ENCODE measurements at regions not wholly inside any gene's neighbourhood (a gene's known extent, or its start where the extent isn't known, plus 50 kb on each side); places are given as distances from the start of the nearest gene placed in this dataset.

DNA sequence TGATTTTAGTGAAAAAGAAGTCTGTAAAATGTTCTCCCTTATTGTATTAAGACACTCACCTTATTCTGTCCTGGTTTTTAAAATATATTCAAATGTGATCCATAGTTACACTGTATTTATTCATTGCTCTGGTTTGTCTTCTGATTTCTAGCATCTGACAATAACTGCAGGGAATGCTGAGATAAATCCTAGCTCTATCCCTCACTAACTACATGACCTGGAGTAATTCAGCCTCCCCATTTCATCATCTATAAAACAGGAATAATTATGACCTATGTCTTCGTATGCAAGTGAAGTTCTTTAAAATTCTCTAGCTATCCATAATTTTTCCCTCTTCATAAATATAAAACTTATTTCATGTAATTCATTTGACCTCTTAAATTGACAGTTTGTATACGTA lies 104.0 kb upstream of the ESRRG start (continued):
- no peak for TF ChIP-seq FIP1L1 (IDR thresholded peaks at IDR 0.05; ENCODE audit: low read depth, low read length, poor library complexity, severe bottlenecking)

DNA sequence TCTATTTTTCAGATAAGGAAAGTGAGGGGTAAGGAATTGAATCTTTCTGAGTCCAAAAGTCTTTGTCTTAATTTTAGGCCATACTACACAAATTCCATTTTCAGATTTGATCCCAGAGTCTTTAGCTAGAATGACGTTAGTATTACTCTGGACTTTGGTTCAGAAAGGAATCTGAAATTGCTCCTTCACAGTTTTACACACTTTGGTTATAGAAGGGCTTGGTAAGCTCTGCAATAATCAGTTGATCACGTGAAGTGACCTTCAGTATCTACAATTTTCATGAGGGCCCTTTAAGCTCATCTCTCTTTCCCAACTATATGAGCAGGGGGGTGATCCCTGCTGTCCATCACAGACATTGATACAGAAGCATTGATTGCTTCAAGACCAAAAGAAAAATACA lies 103.4 kb upstream of the ESRRG start:
- in situ Hi-C loops (cut with MboI): no loop called here
- ChIA-PET CTCF (ENCODE audit: low intra/inter-chr PET ratio) (no interaction called here), POLR2A (no interaction called here)
- no peak for DNase-seq (ENCODE audit: extremely low read depth in 1 of 4, low spot score in 3 of 4)
- WGBS (ENCODE audit: insufficient coverage, low coverage, missing lambda C conversion rate): 0% methylated on average over 2 of the region's 2 CpGs
- Histone ChIP-seq H3K79me2 (ENCODE audit: control insufficient read depth, insufficient read depth, low read length) (no peaks in the 10 kb centered on the region), H2AFZ (ENCODE audit: low read depth, low read length) (no peak overlapping the region), H3K9me3 (replicated peaks; ENCODE audit: control insufficient read depth, insufficient read depth, low read depth, low read length) (no peaks in the 10 kb centered on the region; the same call in 1 of the 2 replicates), H3K4me3 (no peak overlapping the region), H3K27me3 (ENCODE audit: control insufficient read depth in 2 of 2, insufficient read depth in 2 of 2, low read length in 2 of 2) (no peaks in the 10 kb centered on the region), H3K36me3 (ENCODE audit: control insufficient read depth, insufficient read depth, low read length) (no peaks in the 10 kb centered on the region), H3K9ac (ENCODE audit: insufficient read depth in 1 of 2, low read depth in 2 of 2, low read length in 2 of 2) (no peak overlapping the region), H3K4me2 (ENCODE audit: insufficient read depth, low read length) (no peak overlapping the region), H3K4me1 (replicated peaks in 1 of 2; ENCODE audit: control insufficient read depth in 2 of 2, insufficient read depth in 2 of 2, low read length in 2 of 2) (no peaks in the 10 kb centered on the region), H3K27ac (ENCODE audit: extremely low read depth, low read depth, low read length) (no peak overlapping the region), H4K20me1 (replicated peaks; ENCODE audit: control insufficient read depth, insufficient read depth, low read length) (no peaks in the 10 kb centered on the region), H3K9me1 (ENCODE audit: control insufficient read depth, insufficient read depth, low read length) (no peaks in the 10 kb centered on the region)
- ATAC-seq: no peak
- intact Hi-C loops (cut with micrococcal nuclease): no loop called here
- FAIRE-seq: no peak
- no TSS peak for BruUV-seq (replicated peaks)
- TF ChIP-seq ZNF324 (CRISPR knock-in tag; IDR thresholded peaks at IDR 0.05) (no peak), PML (IDR thresholded peaks at IDR 0.05; ENCODE audit: low read length) (no peak), PHF20 (IDR thresholded peaks at IDR 0.05; ENCODE audit: partially characterized antibody) (no peak), ZFX (CRISPR knock-in tag; IDR thresholded peaks at IDR 0.05) (no peak)
- TF ChIP-seq, protein P1, sequence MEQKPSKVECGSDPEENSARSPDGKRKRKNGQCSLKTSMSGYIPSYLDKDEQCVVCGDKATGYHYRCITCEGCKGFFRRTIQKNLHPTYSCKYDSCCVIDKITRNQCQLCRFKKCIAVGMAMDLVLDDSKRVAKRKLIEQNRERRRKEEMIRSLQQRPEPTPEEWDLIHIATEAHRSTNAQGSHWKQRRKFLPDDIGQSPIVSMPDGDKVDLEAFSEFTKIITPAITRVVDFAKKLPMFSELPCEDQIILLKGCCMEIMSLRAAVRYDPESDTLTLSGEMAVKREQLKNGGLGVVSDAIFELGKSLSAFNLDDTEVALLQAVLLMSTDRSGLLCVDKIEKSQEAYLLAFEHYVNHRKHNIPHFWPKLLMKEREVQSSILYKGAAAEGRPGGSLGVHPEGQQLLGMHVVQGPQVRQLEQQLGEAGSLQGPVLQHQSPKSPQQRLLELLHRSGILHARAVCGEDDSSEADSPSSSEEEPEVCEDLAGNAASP (IDR thresholded peaks at IDR 0.05): no peak
